ENCODE measurements at regions not wholly inside any gene's neighbourhood (a gene's known extent, or its start where the extent isn't known, plus 50 kb on each side); places are given as distances from the start of the nearest gene placed in this dataset.
"Not testable (repeated sequence)": the region's sequence is repeated elsewhere in the genome, so short reads cannot be mapped to it uniquely, and the experiment has no call there.

GRCh38 chr15:47903368-47903767, 186.1 kb downstream of the SEMA6D start:
- no peak overlapping the region for H3K4me3 ChIP-seq
- no peak overlapping the region for H3K27ac ChIP-seq
- no peak for TF ChIP-seq CTCF (IDR thresholded peaks at IDR 0.05)
- intact Hi-C loops (cut with DNase I) = no loop called here
- H3K36me3 ChIP-seq = no peaks in the 10 kb centered on the region
- DNase-seq (ENCODE audit: low spot score in 2 of 2) = no peak
- H3K9me3 ChIP-seq = peaks cover 0 to 5% of the 10 kb centered on the region in 2 donors
- H3K4me1 ChIP-seq = no peaks in the 10 kb centered on the region
- H3K27me3 ChIP-seq = no peaks in the 10 kb centered on the region

GRCh38 chr15:47908486-47908885, 191.2 kb downstream of the SEMA6D start:
- no peak for TF ChIP-seq CTCF (IDR thresholded peaks at IDR 0.05)
- intact Hi-C loops (cut with DNase I) = no loop called here
- Histone ChIP-seq H3K9me3 (peaks cover 0 to 5% of the 10 kb centered on the region in 2 donors), H3K4me3 (no peak overlapping the region), H3K27me3 (no peaks in the 10 kb centered on the region), H3K27ac (no peak overlapping the region), H3K36me3 (no peaks in the 10 kb centered on the region), H3K4me1 (no peaks in the 10 kb centered on the region)
- no peak for DNase-seq (ENCODE audit: low spot score in 2 of 2)

GRCh38 chr15:47908950-47909670, 191.8 kb downstream of the SEMA6D start:
- no peak for TF ChIP-seq CTCF (IDR thresholded peaks at IDR 0.05)
- H3K9me3 ChIP-seq = peaks cover 0 to 5% of the 10 kb centered on the region in 2 donors
- no peak overlapping the region for H3K27ac ChIP-seq
- H3K27me3 ChIP-seq = no peaks in the 10 kb centered on the region
- H3K36me3 ChIP-seq = no peaks in the 10 kb centered on the region
- no peaks in the 10 kb centered on the region for H3K4me1 ChIP-seq
- no peak for DNase-seq (ENCODE audit: low spot score in 2 of 2)
- H3K4me3 ChIP-seq = no peak overlapping the region
- intact Hi-C loops (cut with DNase I) = no loop called here

- H3K27me3 ChIP-seq; H3K36me3 ChIP-seq; H3K9me3 ChIP-seq; H3K4me1 ChIP-seq; H3K4me3 ChIP-seq; DNase-seq (ENCODE audit: low spot score in 2 of 2); H3K27ac ChIP-seq; intact Hi-C loops (cut with DNase I): not testable (repeated sequence)
Observed at GRCh38 chr15:47912910-47913309, 195.6 kb downstream of the SEMA6D start.

GRCh38 chr15:47917881-47918280, 200.6 kb downstream of the SEMA6D start:
- H3K27ac ChIP-seq = no peak overlapping the region
- H3K9me3 ChIP-seq = no peaks in the 10 kb centered on the region
- H3K4me3 ChIP-seq = no peak overlapping the region
- no peaks in the 10 kb centered on the region for H3K27me3 ChIP-seq
- TF ChIP-seq CTCF (IDR thresholded peaks at IDR 0.05) = no peak
- H3K36me3 ChIP-seq = no peaks in the 10 kb centered on the region
- DNase-seq (ENCODE audit: low spot score in 2 of 2) = no peak
- H3K4me1 ChIP-seq = no peaks in the 10 kb centered on the region
- intact Hi-C loops (cut with DNase I) = no loop called here

GRCh38 chr15:47918877-47919276, 201.6 kb downstream of the SEMA6D start:
- intact Hi-C loops (cut with DNase I) = no loop called here
- Histone ChIP-seq H3K36me3 (no peaks in the 10 kb centered on the region), H3K4me3 (no peak overlapping the region), H3K27ac (no peak overlapping the region), H3K4me1 (no peaks in the 10 kb centered on the region), H3K27me3 (no peaks in the 10 kb centered on the region), H3K9me3 (no peaks in the 10 kb centered on the region)
- no peak for DNase-seq (ENCODE audit: low spot score in 2 of 2)
- no peak for TF ChIP-seq CTCF (IDR thresholded peaks at IDR 0.05)

All from ascending aorta (tissue), 2 donors.